NCI-H146 treated with DMSO at 0.1 percent for 48 hours (cell line): ENCODE measurements at regions not wholly inside any gene's neighbourhood (a gene's known extent, or its start where the extent isn't known, plus 50 kb on each side); places are given as distances from the start of the nearest gene placed in this dataset.

Experiments used
- DNase-seq: peaks from one replicate; lab custom pipeline; 2025; ENCODE audit not compliant: unreplicated experiment; lab: John Stamatoyannopoulos, UW

GRCh38 chr1:96376846-96377245, 344.7 kb upstream of the PTBP2 start:
- DNase-seq = no peak

GRCh38 chr1:96384611-96385010, 337.0 kb upstream of the PTBP2 start:
- DNase-seq = no peak

- no peak for DNase-seq
These were observed 333.8 kb upstream of the PTBP2 start for GRCh38 chr1:96387785-96388184.

- DNase-seq = no peak
These were observed 332.9 kb upstream of the PTBP2 start for GRCh38 chr1:96388421-96389310.

GRCh38 chr1:96400089-96400488, 321.5 kb upstream of the PTBP2 start:
- DNase-seq = no peak

GRCh38 chr1:96409087-96409486, 312.5 kb upstream of the PTBP2 start:
- DNase-seq = no peak

GRCh38 chr1:96409689-96410088, 311.9 kb upstream of the PTBP2 start:
- DNase-seq = no peak

GRCh38 chr1:96411006-96411405, 310.6 kb upstream of the PTBP2 start:
- no peak for DNase-seq

- DNase-seq = no peak
These were observed 307.0 kb upstream of the PTBP2 start for GRCh38 chr1:96414598-96414997.

GRCh38 chr1:96416111-96416595, 305.4 kb upstream of the PTBP2 start:
- DNase-seq = no peak

GRCh38 chr1:96416701-96417444, 304.7 kb upstream of the PTBP2 start:
- DNase-seq = no peak

GRCh38 chr1:96418969-96419368, 302.6 kb upstream of the PTBP2 start:
- no peak for DNase-seq

GRCh38 chr1:96424877-96425276, 296.7 kb upstream of the PTBP2 start:
- no peak for DNase-seq

GRCh38 chr1:96425382-96426129, 296.0 kb upstream of the PTBP2 start:
- DNase-seq = no peak

- no peak for DNase-seq
These were observed 294.0 kb upstream of the PTBP2 start for GRCh38 chr1:96427616-96428015.

- DNase-seq = no peak
These were observed 276.3 kb upstream of the PTBP2 start for GRCh38 chr1:96445302-96445701.

- DNase-seq = no peak
These were observed 257.5 kb upstream of the PTBP2 start for GRCh38 chr1:96464066-96464465.

- DNase-seq = no peak
These were observed 257.1 kb upstream of the PTBP2 start for GRCh38 chr1:96464522-96464921.

GRCh38 chr1:96464991-96465390, 256.6 kb upstream of the PTBP2 start:
- no peak for DNase-seq

GRCh38 chr1:96465441-96465840, 256.1 kb upstream of the PTBP2 start:
- no peak for DNase-seq

- no peak for DNase-seq
These were observed 254.7 kb upstream of the PTBP2 start for GRCh38 chr1:96466842-96467241.
